ENCODE measurements at regions not wholly inside any gene's neighbourhood (a gene's known extent, or its start where the extent isn't known, plus 50 kb on each side); places are given as distances from the start of the nearest gene placed in this dataset.

DNA sequence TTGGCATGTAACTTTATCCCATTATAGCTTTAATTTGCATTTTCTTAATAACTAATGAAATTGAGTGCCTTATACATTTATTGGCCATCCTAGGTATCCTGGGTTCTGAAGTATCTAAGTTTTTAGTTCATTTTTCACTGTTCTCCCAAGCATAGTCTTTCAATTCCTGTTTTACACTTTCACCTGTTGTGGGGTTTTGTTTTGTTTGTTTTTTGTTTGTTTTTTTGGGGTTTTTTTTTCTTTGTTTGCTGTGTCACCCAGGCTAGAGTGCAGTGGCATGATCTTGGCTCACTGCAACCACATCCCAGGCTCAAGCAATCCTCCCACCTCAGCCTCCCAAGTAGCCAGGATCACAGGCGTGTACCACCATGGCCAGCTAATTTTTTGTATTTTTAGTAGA lies 83.1 kb upstream of the GADL1 start:
- TF ChIP-seq POLR2A (IDR thresholded peaks at IDR 0.05) (no peak), CTCF (IDR thresholded peaks at IDR 0.05) (no peak)
